GM12878 (cell line): ENCODE measurements at regions not wholly inside any gene's neighbourhood (a gene's known extent, or its start where the extent isn't known, plus 50 kb on each side); places are given as distances from the start of the nearest gene placed in this dataset.

Experiments used
- ATAC-seq: fragments of 200-7000 bp; cut with Tn5 transposase; 3 replicates; pipeline ENCODE4 v1.9.1; 2020; ENCODE audit warnings: mild to moderate bottlenecking, moderate library complexity
- BruUV-seq: library from RNA; stranded (reverse); fragments of 400-500 nt; replicated peaks from 2 replicates; lab custom pipeline; 2021; lab: Mats Ljungman, UMichigan
- CTCF ChIA-PET: fragments of 300-600 bp; sonication (Branson Sonifier 250); formaldehyde crosslinking; extraction: SDS; loops from one replicate; lab custom pipeline; 2021; ENCODE audit warnings: inconsistent platforms; lab: Yijun Ruan, JAX
- POLR2A ChIA-PET: fragments of 350-600 bp; formaldehyde crosslinking; extraction: SDS; loops from one replicate; lab custom pipeline; 2021; ENCODE audit warnings: inconsistent platforms; lab: Charles Lee
- RAD21 ChIA-PET: fragments of 300-600 bp; sonication (Branson Sonifier 250); formaldehyde crosslinking; loops from one replicate; lab custom pipeline; 2023; ENCODE audit warnings: antibody characterized with exemption; ENCODE audit not compliant: unreplicated experiment; lab: Charles Lee
- SMC1A ChIA-PET: fragments of 300-600 bp; sonication (Branson Sonifier 250); formaldehyde crosslinking; loops from one replicate; lab custom pipeline; 2023; ENCODE audit not compliant: unreplicated experiment, uncharacterized antibody; lab: Charles Lee
- DNase-seq: peaks from one replicate; pipeline ENCODE4 v3.0.0-alpha.2; 2011; ENCODE audit warnings: low read depth, low spot score
- FAIRE-seq: peaks from 3 replicates; lab custom pipeline; 2011; peaks lifted over from hg19 to GRCh38; lab: Jason Lieb, UNC
- H2AFZ ChIP-seq: 2 replicates; pipeline ENCODE4 v1.6.0; 2011; ENCODE audit warnings: low read depth, low read length, control low read depth; ENCODE audit not compliant: control insufficient read depth
- H3K27ac ChIP-seq: 2 replicates; pipeline ENCODE4 v1.5.1; 2011; ENCODE audit warnings: control low read depth; ENCODE audit not compliant: control insufficient read depth, insufficient read depth
- H3K27me3 ChIP-seq, 2 experiments: replicated peaks in 1 of 2; 2 replicates each; pipeline versions ENCODE4 v1.6.0 to v1.6.1; 2011; ENCODE audit warnings: low read length in 1 of 2; ENCODE audit not compliant: control insufficient read depth in 2 of 2, insufficient read depth in 2 of 2
- H3K36me3 ChIP-seq, 2 experiments: 2 replicates each; pipeline ENCODE4 v1.5.1; 2011; ENCODE audit warnings: low read length in 1 of 2; ENCODE audit not compliant: control insufficient read depth in 2 of 2, insufficient read depth in 2 of 2
- H3K4me1 ChIP-seq: 2 replicates; pipeline ENCODE4 v1.6.1; 2011; ENCODE audit warnings: mild to moderate bottlenecking, low read length, moderate library complexity, mixed read lengths; ENCODE audit not compliant: control insufficient read depth, insufficient read depth
- H3K4me2 ChIP-seq: 2 replicates; pipeline ENCODE4 v1.6.0; 2011; ENCODE audit warnings: control low read depth; ENCODE audit not compliant: control insufficient read depth, insufficient read depth
- H3K4me3 ChIP-seq: fragments of 200-600 bp; sonication (generic); 2 replicates; pipeline ENCODE4 v1.5.1; 2016
- H3K79me2 ChIP-seq: 2 replicates; pipeline ENCODE4 v1.6.0; 2011; ENCODE audit warnings: low read length; ENCODE audit not compliant: control insufficient read depth, insufficient read depth
- H3K9ac ChIP-seq: 2 replicates; pipeline ENCODE4 v1.8.0; 2011; ENCODE audit warnings: low read length, control low read depth, mixed read lengths; ENCODE audit not compliant: control insufficient read depth, insufficient read depth
- H3K9me3 ChIP-seq: replicated peaks from 3 replicates; pipeline ENCODE4 v1.5.1; 2011; ENCODE audit warnings: mild to moderate bottlenecking, low read length; ENCODE audit not compliant: control insufficient read depth, insufficient read depth
- H4K20me1 ChIP-seq: 2 replicates; pipeline ENCODE4 v1.6.0; 2011; ENCODE audit not compliant: control insufficient read depth, insufficient read depth
- BHLHE40 ChIP-seq, 2 experiments: fragments of 450-650 bp in 1 of 2; IDR thresholded peaks; 2 replicates each; pipeline ENCODE4 v1.6.1; 2011 to 2017; ENCODE audit warnings: low read depth in 2 of 2, borderline replicate concordance in 1 of 2, improper control_type of control experiment in 1 of 2, low read length in 1 of 2, mild to moderate bottlenecking in 1 of 2
- BRCA1 ChIP-seq: IDR thresholded peaks from 2 replicates; pipeline ENCODE4 v1.6.1; 2011; ENCODE audit warnings: low read depth, low read length, improper control_type of control experiment
- FOS ChIP-seq: IDR thresholded peaks from 3 replicates; pipeline ENCODE4 v1.6.1; 2011; ENCODE audit warnings: borderline replicate concordance; ENCODE audit not compliant: insufficient read length; ENCODE audit errors: extremely low read depth
- HCFC1 ChIP-seq: fragments of 150-350 bp; IDR thresholded peaks from 2 replicates; pipeline ENCODE4 v1.6.1; 2014; ENCODE audit warnings: low read length
- HDAC2 ChIP-seq: fragments of 200-600 bp; sonication (generic); IDR thresholded peaks from 2 replicates; pipeline ENCODE4 v1.6.1; 2017
- NFYB ChIP-seq: IDR thresholded peaks from 2 replicates; pipeline ENCODE4 v1.6.1; 2011; ENCODE audit warnings: low read depth, mild to moderate bottlenecking, low read length, improper control_type of control experiment, moderate library complexity; ENCODE audit not compliant: insufficient read depth
- RCOR1 ChIP-seq: conservative IDR thresholded peaks from 2 replicates; pipeline ENCODE4 v1.6.1; 2012; ENCODE audit warnings: low read depth, low read length, improper control_type of control experiment
- SMAD1 ChIP-seq: fragments of 450-650 bp; IDR thresholded peaks from 2 replicates; pipeline ENCODE4 v1.6.1; 2018; ENCODE audit warnings: mild to moderate bottlenecking, low read depth; ENCODE audit not compliant: partially characterized antibody
- STAT1 ChIP-seq: fragments of 450-650 bp; conservative IDR thresholded peaks from 2 replicates; pipeline ENCODE4 v1.6.1; 2014; ENCODE audit warnings: antibody characterized with exemption, mild to moderate bottlenecking
- ZNF274 ChIP-seq: IDR thresholded peaks from one replicate; pipeline ENCODE4 v1.8.0; 2011; ENCODE audit not compliant: insufficient read length, insufficient read depth
- ZNF384 ChIP-seq: IDR thresholded peaks from 2 replicates; pipeline ENCODE4 v1.6.1; 2012; ENCODE audit warnings: low read depth, mild to moderate bottlenecking, low read length, improper control_type of control experiment, borderline replicate concordance
- WGBS: methylation state at CpG from one replicate; pipeline ENCODE4 v1.1.6; 2016; ENCODE audit warnings: low lambda C conversion rate; ENCODE audit not compliant: insufficient replicate concordance, insufficient coverage; ENCODE audit errors: missing lambda C conversion rate; 5-methylcytosine and 5-hydroxymethylcytosine counted together
- in situ Hi-C: fragments of 300-500 bp; cut with MboI; formaldehyde crosslinking; loops from 9 replicates; pipeline ENCODE4 v1.14.3; 2018; ENCODE audit warnings: mixed read lengths
- intact Hi-C: fragments of 100-400 bp; cut with micrococcal nuclease; formaldehyde crosslinking; loops from one replicate; pipeline ENCODE4 v1.14.2; 2022; ENCODE audit not compliant: unreplicated experiment
- TF ChIP-seq, protein P1 (sequence below): IDR thresholded peaks from 2 replicates; pipeline ENCODE4 v1.6.1; 2012; ENCODE audit warnings: low read length, inconsistent platforms
- TF ChIP-seq, protein P2 (sequence below): fragments of 450-650 bp; formaldehyde crosslinking; IDR thresholded peaks from 2 replicates; pipeline ENCODE4 v1.4.0; 2020; ENCODE audit warnings: mild to moderate bottlenecking, moderate library complexity

DNA sequence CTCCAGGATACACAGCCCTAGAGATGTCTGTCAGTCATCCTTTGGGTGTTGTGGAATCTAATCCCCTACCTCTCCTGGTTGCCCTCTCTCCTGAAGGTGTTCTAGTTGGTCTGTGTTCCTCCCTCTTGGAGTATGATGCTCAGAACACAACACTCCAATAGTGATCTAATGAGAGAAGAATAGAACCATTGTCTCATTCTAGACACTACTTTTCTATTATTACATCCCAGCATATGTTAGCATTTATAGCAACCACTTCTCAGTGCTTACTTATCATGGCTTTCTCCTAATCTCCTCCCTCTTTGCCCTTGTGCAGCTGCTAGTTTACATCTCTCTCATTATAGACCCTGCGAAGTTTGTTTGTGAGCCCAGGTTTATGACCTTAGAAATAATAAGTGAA lies 109.0 kb downstream of the UNC5CL start:
- Histone ChIP-seq H3K4me3 (no peak overlapping the region), H2AFZ (no peak overlapping the region), H3K27me3 (peaks cover 0 to 2% of the 10 kb centered on the region in 2 experiments; a peak in 3 of 4 replicates), H3K79me2 (no peaks in the 10 kb centered on the region), H4K20me1 (no peaks in the 10 kb centered on the region), H3K36me3 (no peaks in the 10 kb centered on the region), H3K9me3 (no peaks in the 10 kb centered on the region), H3K27ac (no peak overlapping the region), H3K9ac (no peak overlapping the region), H3K4me1 (no peaks in the 10 kb centered on the region), H3K4me2 (no peak overlapping the region)
- intact Hi-C loops (no loop called here), in situ Hi-C loops (no loop called here)
- DNase-seq (no peak), ATAC-seq (no peak), FAIRE-seq (no peak)
- ChIA-PET CTCF (interaction anchor here (0.6 kb wide), 1 partner anchor 1352 kb away, joined by 3 read pairs; no protein-coding TSS in a partner anchor), SMC1A (no interaction called here), RAD21 (no interaction called here), POLR2A (no interaction called here)
- TF ChIP-seq STAT1: no peak
- TF ChIP-seq SMAD1: no peak
- TF ChIP-seq, protein P1, sequence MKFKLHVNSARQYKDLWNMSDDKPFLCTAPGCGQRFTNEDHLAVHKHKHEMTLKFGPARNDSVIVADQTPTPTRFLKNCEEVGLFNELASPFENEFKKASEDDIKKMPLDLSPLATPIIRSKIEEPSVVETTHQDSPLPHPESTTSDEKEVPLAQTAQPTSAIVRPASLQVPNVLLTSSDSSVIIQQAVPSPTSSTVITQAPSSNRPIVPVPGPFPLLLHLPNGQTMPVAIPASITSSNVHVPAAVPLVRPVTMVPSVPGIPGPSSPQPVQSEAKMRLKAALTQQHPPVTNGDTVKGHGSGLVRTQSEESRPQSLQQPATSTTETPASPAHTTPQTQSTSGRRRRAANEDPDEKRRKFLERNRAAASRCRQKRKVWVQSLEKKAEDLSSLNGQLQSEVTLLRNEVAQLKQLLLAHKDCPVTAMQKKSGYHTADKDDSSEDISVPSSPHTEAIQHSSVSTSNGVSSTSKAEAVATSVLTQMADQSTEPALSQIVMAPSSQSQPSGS: no peak
- TF ChIP-seq ZNF384: no peak
- TF ChIP-seq ZNF274: no peak
- no peak for TF ChIP-seq BRCA1
- WGBS: 31% methylated on average over 1 of the region's 1 CpG
- no TSS peak for BruUV-seq

DNA sequence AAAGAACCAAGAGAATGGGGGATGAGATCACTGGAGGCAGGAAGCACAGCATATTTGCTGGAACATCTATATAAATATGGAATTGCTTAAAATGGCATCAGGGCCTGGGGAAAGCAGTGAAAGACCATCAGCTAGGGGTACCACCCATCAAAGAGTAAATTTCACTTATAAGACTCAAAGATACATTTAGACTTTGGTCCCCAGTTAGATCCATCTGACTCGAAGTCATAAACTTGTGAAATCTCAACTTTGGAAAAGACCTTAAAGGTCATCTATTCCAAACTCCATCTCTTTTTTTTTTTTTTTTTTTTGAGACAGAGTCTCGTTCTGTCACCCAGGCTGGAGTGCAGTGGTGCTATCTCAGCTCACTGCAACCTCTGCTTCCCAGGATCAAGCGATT lies 109.8 kb downstream of the UNC5CL start:
- Histone ChIP-seq H3K79me2 (no peaks in the 10 kb centered on the region), H3K27ac (no peak overlapping the region), H3K36me3 (no peaks in the 10 kb centered on the region), H3K4me2 (no peak overlapping the region), H3K9me3 (no peaks in the 10 kb centered on the region), H3K27me3 (peaks cover 0 to 2% of the 10 kb centered on the region in 2 experiments; a peak in 3 of 4 replicates), H3K4me3 (no peak overlapping the region), H3K9ac (no peak overlapping the region), H3K4me1 (no peaks in the 10 kb centered on the region), H4K20me1 (no peaks in the 10 kb centered on the region), H2AFZ (no peak overlapping the region)
- RAD21 ChIA-PET: no interaction called here
- DNase-seq (no peak), FAIRE-seq (no peak), ATAC-seq (no peak)
- CTCF ChIA-PET: interaction anchor here (1.6 kb wide), 1 partner anchor 17 kb away, joined by 5 read pairs; no protein-coding TSS in a partner anchor
- SMC1A ChIA-PET: interaction anchor here (1.4 kb wide), 1 partner anchor 19 kb away, joined by 3 read pairs; no protein-coding TSS in a partner anchor
- 22% methylated on average over 2 of the region's 3 CpGs for WGBS
- in situ Hi-C loops (no loop called here), intact Hi-C loops (no loop called here)
- POLR2A ChIA-PET: no interaction called here
- no TSS peak for BruUV-seq
- TF ChIP-seq HDAC2: no peak
- no peak for TF ChIP-seq NFYB
- no peak for TF ChIP-seq FOS
- TF ChIP-seq HCFC1: no peak
- TF ChIP-seq, protein P2, sequence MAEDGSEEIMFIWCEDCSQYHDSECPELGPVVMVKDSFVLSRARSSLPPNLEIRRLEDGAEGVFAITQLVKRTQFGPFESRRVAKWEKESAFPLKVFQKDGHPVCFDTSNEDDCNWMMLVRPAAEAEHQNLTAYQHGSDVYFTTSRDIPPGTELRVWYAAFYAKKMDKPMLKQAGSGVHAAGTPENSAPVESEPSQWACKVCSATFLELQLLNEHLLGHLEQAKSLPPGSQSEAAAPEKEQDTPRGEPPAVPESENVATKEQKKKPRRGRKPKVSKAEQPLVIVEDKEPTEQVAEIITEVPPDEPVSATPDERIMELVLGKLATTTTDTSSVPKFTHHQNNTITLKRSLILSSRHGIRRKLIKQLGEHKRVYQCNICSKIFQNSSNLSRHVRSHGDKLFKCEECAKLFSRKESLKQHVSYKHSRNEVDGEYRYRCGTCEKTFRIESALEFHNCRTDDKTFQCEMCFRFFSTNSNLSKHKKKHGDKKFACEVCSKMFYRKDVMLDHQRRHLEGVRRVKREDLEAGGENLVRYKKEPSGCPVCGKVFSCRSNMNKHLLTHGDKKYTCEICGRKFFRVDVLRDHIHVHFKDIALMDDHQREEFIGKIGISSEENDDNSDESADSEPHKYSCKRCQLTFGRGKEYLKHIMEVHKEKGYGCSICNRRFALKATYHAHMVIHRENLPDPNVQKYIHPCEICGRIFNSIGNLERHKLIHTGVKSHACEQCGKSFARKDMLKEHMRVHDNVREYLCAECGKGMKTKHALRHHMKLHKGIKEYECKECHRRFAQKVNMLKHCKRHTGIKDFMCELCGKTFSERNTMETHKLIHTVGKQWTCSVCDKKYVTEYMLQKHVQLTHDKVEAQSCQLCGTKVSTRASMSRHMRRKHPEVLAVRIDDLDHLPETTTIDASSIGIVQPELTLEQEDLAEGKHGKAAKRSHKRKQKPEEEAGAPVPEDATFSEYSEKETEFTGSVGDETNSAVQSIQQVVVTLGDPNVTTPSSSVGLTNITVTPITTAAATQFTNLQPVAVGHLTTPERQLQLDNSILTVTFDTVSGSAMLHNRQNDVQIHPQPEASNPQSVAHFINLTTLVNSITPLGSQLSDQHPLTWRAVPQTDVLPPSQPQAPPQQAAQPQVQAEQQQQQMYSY (CRISPR knock-in tag): no peak
- no peak for TF ChIP-seq BHLHE40 (IDR thresholded peaks at IDR 0.05; ENCODE audit: borderline replicate concordance in 1 of 2, low read depth in 2 of 2, low read length in 1 of 2)
- TF ChIP-seq RCOR1: no peak
